VCaP (cell line): ENCODE measurements at regions not wholly inside any gene's neighbourhood (a gene's known extent, or its start where the extent isn't known, plus 50 kb on each side); places are given as distances from the start of the nearest gene placed in this dataset.

ENCODE experiments used
- H3K27ac ChIP-seq: fragments of 450-650 bp; 2 replicates; pipeline ENCODE4 v1.5.1; 2017
- CTCF ChIP-seq: fragments of 450-650 bp; conservative IDR thresholded peaks from 2 replicates; pipeline ENCODE4 v1.5.1; 2017; ENCODE audit warnings: mild to moderate bottlenecking, moderate library complexity

- no peak for TF ChIP-seq CTCF
- H3K27ac ChIP-seq, result no peak overlapping the region
These were observed 375.2 kb downstream of the SHANK2 start for GRCh38 chr11:70877151-70877550.

GRCh38 chr11:70878366-70878765 is 374.0 kb downstream of the SHANK2 start:
- no peak overlapping the region for H3K27ac ChIP-seq
- TF ChIP-seq CTCF, result no peak

- TF ChIP-seq CTCF, result no peak
- no peak overlapping the region for H3K27ac ChIP-seq
These were observed 372.6 kb downstream of the SHANK2 start for GRCh38 chr11:70879601-70880285.

- no peak overlapping the region for H3K27ac ChIP-seq
- TF ChIP-seq CTCF, result no peak
These were observed 372.0 kb downstream of the SHANK2 start for GRCh38 chr11:70880416-70880815.

GRCh38 chr11:70881948-70882715 is 370.2 kb downstream of the SHANK2 start:
- no peak overlapping the region for H3K27ac ChIP-seq
- no peak for TF ChIP-seq CTCF

- TF ChIP-seq CTCF, result no peak
- no peak overlapping the region for H3K27ac ChIP-seq
These were observed 369.7 kb downstream of the SHANK2 start for GRCh38 chr11:70882716-70883085.

GRCh38 chr11:70883323-70883940 is 368.9 kb downstream of the SHANK2 start:
- no peak for TF ChIP-seq CTCF
- H3K27ac ChIP-seq, result no peak overlapping the region
